Neural cell (in vitro differentiated cells): ENCODE measurements at regions not wholly inside any gene's neighbourhood (a gene's known extent, or its start where the extent isn't known, plus 50 kb on each side); places are given as distances from the start of the nearest gene placed in this dataset.

Experiments
- H2AFZ ChIP-seq: fragments of 200-600, 300-800 bp; sonication (generic), shearing (Covaris generic); 2 replicates; pipeline ENCODE4 v1.6.0; 2014; ENCODE audit warnings: low read depth, mild to moderate bottlenecking, antibody characterized with exemption, low read length, moderate library complexity
- H3F3A ChIP-seq: fragments of 200-600 bp; shearing (Covaris generic); 2 replicates; pipeline ENCODE4 v1.6.1; 2016; ENCODE audit warnings: mild to moderate bottlenecking, moderate library complexity, mixed read lengths, antibody characterized with exemption, low read length; ENCODE audit not compliant: insufficient read depth, poor library complexity, severe bottlenecking
- H3K27ac ChIP-seq: fragments of 200-600, 300-800 bp; sonication (generic), shearing (Covaris generic); 2 replicates; pipeline ENCODE4 v1.5.1; 2014; ENCODE audit warnings: mild to moderate bottlenecking, low read length, moderate library complexity
- H3K27me3 ChIP-seq: fragments of 300-800, 200-600 bp; sonication (generic), shearing (Covaris generic); 2 replicates; pipeline ENCODE4 v1.6.0; 2014; ENCODE audit warnings: mild to moderate bottlenecking, low read depth, low read length, moderate library complexity; ENCODE audit not compliant: insufficient read depth
- H3K36me3 ChIP-seq: fragments of 300-800, 200-600 bp; sonication (generic), shearing (Covaris generic); 2 replicates; pipeline ENCODE4 v1.5.1; 2014; ENCODE audit warnings: mild to moderate bottlenecking, antibody characterized with exemption, low read length, moderate library complexity; ENCODE audit not compliant: insufficient read depth
- H3K4me2 ChIP-seq: fragments of 300-800, 200-600 bp; sonication (generic), shearing (Covaris generic); 2 replicates; pipeline ENCODE4 v1.6.0; 2014; ENCODE audit warnings: mild to moderate bottlenecking, low read length
- H3K4me3 ChIP-seq: fragments of 300-800, 200-600 bp; sonication (generic), shearing (Covaris generic); 2 replicates; pipeline ENCODE4 v1.5.1; 2014; ENCODE audit warnings: mild to moderate bottlenecking, low read length, moderate library complexity
- H3K79me2 ChIP-seq: fragments of 200-600 bp; shearing (Covaris generic); replicated peaks from 2 replicates; pipeline ENCODE4 v1.6.0; 2014; ENCODE audit warnings: mild to moderate bottlenecking, low read length, moderate library complexity; ENCODE audit not compliant: insufficient read depth
- H3K9ac ChIP-seq: fragments of 300-800, 200-600 bp; sonication (generic), shearing (Covaris generic); 2 replicates; pipeline ENCODE4 v1.6.1; 2016; ENCODE audit warnings: mild to moderate bottlenecking, low read length, mixed read lengths
- H3K9me2 ChIP-seq: fragments of 200-600 bp; shearing (Covaris generic); 2 replicates; pipeline ENCODE4 v1.6.1; 2016; ENCODE audit warnings: mild to moderate bottlenecking, low read length, mixed read lengths; ENCODE audit not compliant: insufficient read depth
- H3K9me3 ChIP-seq: fragments of 200-600, 300-800 bp; sonication (generic), shearing (Covaris generic); 2 replicates; pipeline ENCODE4 v1.6.1; 2016; ENCODE audit warnings: mild to moderate bottlenecking, mixed run types, low read length, moderate library complexity, mixed read lengths
- H4K20me1 ChIP-seq: fragments of 200-600 bp; shearing (Covaris generic); 2 replicates; pipeline ENCODE4 v1.6.1; 2016; ENCODE audit warnings: mild to moderate bottlenecking, mixed run types; ENCODE audit not compliant: insufficient read depth
- CTCF ChIP-seq: fragments of 450-650 bp; IDR thresholded peaks from 2 replicates; pipeline ENCODE4 v1.5.1; 2014; ENCODE audit warnings: antibody characterized with exemption, mild to moderate bottlenecking, moderate library complexity; ENCODE audit not compliant: poor library complexity, severe bottlenecking
- EP300 ChIP-seq: fragments of 450-650 bp; conservative IDR thresholded peaks from 2 replicates; pipeline ENCODE4 v1.6.1; 2014; ENCODE audit warnings: antibody characterized with exemption, mild to moderate bottlenecking, moderate library complexity; ENCODE audit not compliant: poor library complexity, severe bottlenecking
- EZH2 ChIP-seq: fragments of 200-600, 300-800 bp; shearing (Covaris generic), sonication (generic); IDR thresholded peaks from 2 replicates; pipeline ENCODE4 v1.6.1; 2014; ENCODE audit warnings: antibody characterized with exemption, low read length, borderline replicate concordance, mild to moderate bottlenecking; ENCODE audit not compliant: insufficient read depth, poor library complexity, severe bottlenecking
- MXI1 ChIP-seq: fragments of 450-650 bp; conservative IDR thresholded peaks from 2 replicates; pipeline ENCODE4 v1.6.1; 2014; ENCODE audit warnings: antibody characterized with exemption, mild to moderate bottlenecking; ENCODE audit not compliant: poor library complexity, severe bottlenecking
- POLR2AphosphoS5 ChIP-seq: IDR thresholded peaks from 2 replicates; pipeline ENCODE4 v1.6.1; 2012
- RAD21 ChIP-seq: fragments of 450-650 bp; conservative IDR thresholded peaks from 2 replicates; pipeline ENCODE4 v1.6.1; 2014; ENCODE audit warnings: antibody characterized with exemption, mild to moderate bottlenecking, moderate library complexity
- REST ChIP-seq: IDR thresholded peaks from 2 replicates; pipeline ENCODE4 v1.6.1; 2012; ENCODE audit warnings: borderline replicate concordance
- SMC3 ChIP-seq: fragments of 450-650 bp; conservative IDR thresholded peaks from 2 replicates; pipeline ENCODE4 v1.6.1; 2014; ENCODE audit warnings: antibody characterized with exemption, mild to moderate bottlenecking, moderate library complexity; ENCODE audit not compliant: poor library complexity
- TAF1 ChIP-seq: IDR thresholded peaks from 2 replicates; pipeline ENCODE4 v1.6.1; 2012; ENCODE audit warnings: low read depth

DNA sequence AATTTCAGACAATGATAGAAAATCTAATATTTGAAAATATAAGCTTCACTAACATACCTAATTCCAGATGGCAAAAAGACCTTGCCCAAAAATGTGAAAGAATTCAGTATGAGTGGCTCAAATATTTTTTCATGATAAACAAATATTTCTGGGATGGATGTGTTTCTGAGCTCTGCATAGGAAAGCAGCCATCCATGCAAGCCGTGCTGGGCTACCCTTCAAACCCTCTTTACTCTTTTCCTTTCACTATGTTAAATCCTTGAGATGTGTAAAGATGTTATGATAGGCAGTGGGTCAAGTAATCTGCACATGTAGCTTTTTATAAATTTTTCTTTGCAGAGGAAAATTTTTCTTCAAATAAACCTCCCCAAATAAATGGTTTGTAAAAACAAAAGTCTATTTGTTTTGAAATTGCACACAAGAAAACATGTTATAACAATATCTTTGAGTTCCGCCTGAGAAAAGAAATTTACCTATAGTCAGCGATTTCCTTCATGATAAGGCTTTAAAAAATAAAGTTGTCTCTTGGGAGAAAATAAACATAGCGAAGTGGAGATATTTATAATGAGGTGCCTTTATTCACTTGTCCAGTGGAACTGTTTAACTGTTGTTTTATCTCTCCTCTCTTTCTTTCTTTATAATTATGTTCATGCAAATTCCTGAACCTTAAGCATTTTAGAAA, 154.3 kb upstream of the PITX1 start:
- H3K27ac ChIP-seq: no peak overlapping the region
- peaks cover 38% of the 10 kb centered on the region for H3K27me3 ChIP-seq
- no peak overlapping the region for H3K9ac ChIP-seq

DNA sequence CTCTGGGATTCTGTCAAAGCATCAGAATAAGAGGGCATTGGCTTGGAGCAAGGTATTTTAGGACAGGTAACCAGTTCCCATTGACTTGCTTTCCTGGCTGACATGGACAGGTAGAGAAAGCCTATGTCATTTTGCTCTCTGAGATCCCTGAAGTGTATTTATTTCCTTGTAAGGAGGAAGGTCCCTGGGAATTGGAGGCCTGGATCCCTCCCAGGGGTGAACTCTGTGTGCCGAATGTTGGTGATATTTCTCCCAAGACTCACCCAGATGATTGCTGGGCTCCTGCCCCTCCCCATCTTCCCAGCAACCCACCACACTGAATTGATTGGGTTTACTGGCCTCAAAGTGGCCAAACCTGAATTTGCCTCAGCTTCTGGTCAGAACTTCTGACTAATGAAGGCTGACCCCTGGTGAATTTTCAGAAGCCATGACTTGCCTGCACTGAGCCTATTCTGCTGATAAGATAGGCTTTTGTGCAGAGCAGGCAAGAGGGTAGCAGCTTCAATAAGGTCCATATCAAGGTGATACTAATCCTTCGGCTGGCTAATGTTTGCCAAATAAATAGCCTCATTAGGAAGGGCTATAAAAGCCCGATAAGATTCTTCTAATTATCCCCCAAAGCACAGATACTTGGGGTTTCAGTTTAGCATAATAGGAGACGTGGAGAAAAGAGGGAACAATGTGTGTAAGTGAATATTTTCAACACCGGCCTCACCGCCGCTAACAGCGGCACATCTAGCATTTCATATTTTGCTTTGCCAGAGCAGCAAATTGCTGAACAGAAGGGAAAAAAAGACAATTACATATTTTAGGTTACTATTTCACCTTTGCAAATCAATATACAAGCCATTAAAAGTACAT, 152.9 kb upstream of the PITX1 start:
- no peaks in the 10 kb centered on the region for H3K36me3 ChIP-seq
- no peak overlapping the region for H3K9ac ChIP-seq
- H3K27ac ChIP-seq: no peak overlapping the region
- H3K4me2 ChIP-seq: no peak overlapping the region
- H3F3A ChIP-seq: no peaks in the 10 kb centered on the region
- H3K9me2 ChIP-seq: no peaks in the 10 kb centered on the region
- H3K79me2 ChIP-seq: no peaks in the 10 kb centered on the region
- H3K4me3 ChIP-seq: no peak overlapping the region
- TF ChIP-seq EP300 (no peak), SMC3 (no peak), REST (no peak), RAD21 (no peak), POLR2AphosphoS5 (no peak), EZH2 (no peak), CTCF (no peak), MXI1 (no peak), TAF1 (no peak)
- H3K9me3 ChIP-seq: no peaks in the 10 kb centered on the region
- no peaks in the 10 kb centered on the region for H4K20me1 ChIP-seq
- H2AFZ ChIP-seq: no peak overlapping the region
- peaks cover 23% of the 10 kb centered on the region for H3K27me3 ChIP-seq

More for the DNA sequence above, 154.3 kb upstream of the PITX1 start:
- TF ChIP-seq EP300: no peak
- no peak for TF ChIP-seq MXI1
- no peak for TF ChIP-seq EZH2
- no peak for TF ChIP-seq RAD21
- TF ChIP-seq TAF1: no peak
- H3K36me3 ChIP-seq: no peaks in the 10 kb centered on the region
- no peaks in the 10 kb centered on the region for H4K20me1 ChIP-seq
- no peaks in the 10 kb centered on the region for H3F3A ChIP-seq
- H3K9me3 ChIP-seq: no peaks in the 10 kb centered on the region
- no peak overlapping the region for H3K4me3 ChIP-seq
- H3K9me2 ChIP-seq: no peaks in the 10 kb centered on the region
- H2AFZ ChIP-seq: no peak overlapping the region
- no peaks in the 10 kb centered on the region for H3K79me2 ChIP-seq
- H3K4me2 ChIP-seq: no peak overlapping the region
